Fibroblast of skin of right quadriceps (primary cell): ENCODE measurements at regions not wholly inside any gene's neighbourhood (a gene's known extent, or its start where the extent isn't known, plus 50 kb on each side); places are given as distances from the start of the nearest gene placed in this dataset.

Experiments
- DNase-seq: peaks from one replicate; pipeline ENCODE4 v3.0.0-alpha.2; 2013

DNA sequence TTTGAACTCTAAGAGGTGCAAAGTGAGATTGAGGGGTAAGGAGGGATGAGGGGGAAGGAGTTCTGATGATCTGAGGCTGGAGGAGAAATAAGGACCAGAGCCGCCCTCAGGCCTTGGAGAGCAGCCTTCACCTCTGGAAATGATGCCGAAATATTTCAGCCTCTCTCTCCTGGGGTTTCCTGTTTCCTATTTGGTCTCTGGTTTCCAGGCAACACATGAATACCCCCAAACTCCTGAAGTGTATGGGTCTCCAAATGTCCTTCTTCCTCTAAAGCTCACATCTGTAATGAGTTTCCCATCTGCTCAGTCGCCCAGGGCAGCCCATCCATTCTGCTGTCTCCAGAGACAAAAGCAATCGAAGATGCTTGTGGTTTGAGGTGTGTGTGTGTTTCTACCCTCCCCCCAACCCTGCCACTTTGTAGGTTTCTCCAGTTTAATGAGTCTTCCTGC lies 52.0 kb upstream of the FAM20B start:
- DNase-seq: peak; percentile 28
